ENCODE measurements at regions not wholly inside any gene's neighbourhood (a gene's known extent, or its start where the extent isn't known, plus 50 kb on each side); places are given as distances from the start of the nearest gene placed in this dataset.

DNA sequence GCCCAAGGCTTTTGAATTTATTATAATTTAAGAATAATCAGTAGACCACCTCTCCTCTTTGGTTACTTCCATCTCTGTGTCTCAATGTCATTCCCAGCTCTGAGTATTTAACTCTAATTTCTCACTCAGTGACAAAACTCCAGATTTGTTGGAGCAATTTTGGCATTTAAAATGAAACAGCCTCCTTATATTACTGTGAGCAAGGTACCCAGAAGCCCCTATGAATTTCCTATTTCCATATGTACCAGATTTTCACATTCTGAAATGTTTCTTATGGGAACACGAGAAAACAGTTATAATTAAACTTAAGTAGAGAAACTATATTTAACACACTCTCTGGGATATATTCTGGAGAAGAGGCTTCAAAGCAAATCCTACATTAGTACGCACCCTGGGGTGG, 285.4 kb upstream of the CDH8 start:
- TF ChIP-seq, protein P1, sequence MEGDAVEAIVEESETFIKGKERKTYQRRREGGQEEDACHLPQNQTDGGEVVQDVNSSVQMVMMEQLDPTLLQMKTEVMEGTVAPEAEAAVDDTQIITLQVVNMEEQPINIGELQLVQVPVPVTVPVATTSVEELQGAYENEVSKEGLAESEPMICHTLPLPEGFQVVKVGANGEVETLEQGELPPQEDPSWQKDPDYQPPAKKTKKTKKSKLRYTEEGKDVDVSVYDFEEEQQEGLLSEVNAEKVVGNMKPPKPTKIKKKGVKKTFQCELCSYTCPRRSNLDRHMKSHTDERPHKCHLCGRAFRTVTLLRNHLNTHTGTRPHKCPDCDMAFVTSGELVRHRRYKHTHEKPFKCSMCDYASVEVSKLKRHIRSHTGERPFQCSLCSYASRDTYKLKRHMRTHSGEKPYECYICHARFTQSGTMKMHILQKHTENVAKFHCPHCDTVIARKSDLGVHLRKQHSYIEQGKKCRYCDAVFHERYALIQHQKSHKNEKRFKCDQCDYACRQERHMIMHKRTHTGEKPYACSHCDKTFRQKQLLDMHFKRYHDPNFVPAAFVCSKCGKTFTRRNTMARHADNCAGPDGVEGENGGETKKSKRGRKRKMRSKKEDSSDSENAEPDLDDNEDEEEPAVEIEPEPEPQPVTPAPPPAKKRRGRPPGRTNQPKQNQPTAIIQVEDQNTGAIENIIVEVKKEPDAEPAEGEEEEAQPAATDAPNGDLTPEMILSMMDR (IDR thresholded peaks at IDR 0.05), result no peak
- TF ChIP-seq POLR2AphosphoS5 (IDR thresholded peaks at IDR 0.05) (no peak), POLR2A (IDR thresholded peaks at IDR 0.05) (no peak), EP300 (IDR thresholded peaks at IDR 0.05; ENCODE audit: low read depth) (no peak)

Data from transverse colon (tissue), 4 donors.